T-cell (primary cell): ENCODE measurements at regions not wholly inside any gene's neighbourhood (a gene's known extent, or its start where the extent isn't known, plus 50 kb on each side); places are given as distances from the start of the nearest gene placed in this dataset.

Experiments used
- ATAC-seq, 4 experiments: fragments of 200-7000 bp in 3 of 4; fragments of 150-1000 bp in 1 of 4; cut with Tn5 transposase; replicated peaks in 1 of 4; 1 replicate in 3 of 4; 2 replicates in 1 of 4; pipeline ENCODE4 v1.10.0; 2021; ENCODE audit warnings: moderate library complexity in 3 of 4, mild to moderate bottlenecking in 2 of 4, moderate number of reproducible peaks in 1 of 4
- CTCF ChIA-PET, 2 donors: fragments of 300-600 bp; sonication (Branson Sonifier 250); formaldehyde crosslinking; loops; one replicate each; lab custom pipeline; 2022; ENCODE audit warnings: antibody characterized with exemption in 2 of 2; lab: Charles Lee
- POLR2A ChIA-PET, 2 donors: fragments of 300-600 bp; sonication (Branson Sonifier 250); formaldehyde crosslinking; loops; one replicate each; lab custom pipeline; 2022; ENCODE audit warnings: antibody characterized with exemption in 2 of 2; lab: Charles Lee
- DNase-seq, 35 experiments: peaks; one replicate each; pipeline versions ENCODE4 v3.0.0 to v3.0.0-alpha.2; 2013 to 2023
- H3K27ac ChIP-seq: one replicate; pipeline ENCODE4 v1.5.1; 2013; ENCODE audit warnings: low read length
- H3K27me3 ChIP-seq, 2 experiments: replicated peaks in 1 of 2; 1 replicate in 1 of 2; 2 replicates in 1 of 2; pipeline versions ENCODE4 v1.6.1 to v1.7.0; 2013; ENCODE audit warnings: low read length in 1 of 2, mixed read lengths in 1 of 2; ENCODE audit not compliant: control insufficient read depth in 2 of 2, insufficient read depth in 2 of 2; ENCODE audit errors: extremely low read depth in 1 of 2
- H3K36me3 ChIP-seq, 2 donors: 1 replicate in 1 of 2; 2 replicates in 1 of 2; pipeline versions ENCODE4 v1.6.1 to v1.7.0; 2013; ENCODE audit warnings: low read length in 1 of 2; ENCODE audit not compliant: control insufficient read depth in 2 of 2, insufficient read depth in 1 of 2; ENCODE audit errors: extremely low read depth in 1 of 2
- H3K4me1 ChIP-seq, 2 experiments: 1 replicate in 1 of 2; 2 replicates in 1 of 2; pipeline versions ENCODE4 v1.6.1 to v1.7.0; 2013; ENCODE audit warnings: low read length in 2 of 2, mixed read lengths in 1 of 2; ENCODE audit not compliant: insufficient read depth in 2 of 2, control insufficient read depth in 1 of 2; ENCODE audit errors: extremely low read depth in 1 of 2
- H3K4me3 ChIP-seq, 2 donors: 1 replicate in 1 of 2; 2 replicates in 1 of 2; pipeline versions ENCODE4 v1.5.1 to v1.7.0; 2013; ENCODE audit warnings: mild to moderate bottlenecking in 2 of 2, low read length in 1 of 2, moderate library complexity in 1 of 2; ENCODE audit not compliant: control insufficient read depth in 1 of 2; ENCODE audit errors: extremely low read depth in 1 of 2
- H3K9me3 ChIP-seq: 2 replicates; pipeline ENCODE4 v1.7.0; 2013
- H3K27ac Mint-ChIP-seq, 2 donors: one replicate each; pipeline ENCODE4 v1.8.0; 2020 to 2021; ENCODE audit warnings: mild to moderate bottlenecking in 2 of 2, mixed read lengths in 2 of 2
- H3K27me3 Mint-ChIP-seq, 2 donors: one replicate each; pipeline ENCODE4 v1.8.0; 2021 to 2022; ENCODE audit warnings: mixed read lengths in 2 of 2
- H3K36me3 Mint-ChIP-seq: one replicate; pipeline ENCODE4 v1.8.0; 2021; ENCODE audit warnings: mixed read lengths
- H3K4me1 Mint-ChIP-seq, 3 donors: one replicate each; pipeline ENCODE4 v1.8.0; 2020 to 2022; ENCODE audit warnings: mixed read lengths in 3 of 3, mild to moderate bottlenecking in 1 of 3
- H3K4me3 Mint-ChIP-seq, 3 donors: one replicate each; pipeline ENCODE4 v1.8.0; 2020 to 2022; ENCODE audit warnings: mild to moderate bottlenecking in 3 of 3, mixed read lengths in 3 of 3, moderate library complexity in 3 of 3
- H3K9me3 Mint-ChIP-seq, 3 donors: one replicate each; pipeline ENCODE4 v1.8.0; 2020 to 2022; ENCODE audit warnings: mixed read lengths in 3 of 3
- WGBS: methylation state at CpG from one replicate; pipeline ENCODE4 v1.1.5; 2013; ENCODE audit warnings: missing lambda C conversion rate; ENCODE audit not compliant: insufficient coverage; 5-methylcytosine and 5-hydroxymethylcytosine counted together

DNA sequence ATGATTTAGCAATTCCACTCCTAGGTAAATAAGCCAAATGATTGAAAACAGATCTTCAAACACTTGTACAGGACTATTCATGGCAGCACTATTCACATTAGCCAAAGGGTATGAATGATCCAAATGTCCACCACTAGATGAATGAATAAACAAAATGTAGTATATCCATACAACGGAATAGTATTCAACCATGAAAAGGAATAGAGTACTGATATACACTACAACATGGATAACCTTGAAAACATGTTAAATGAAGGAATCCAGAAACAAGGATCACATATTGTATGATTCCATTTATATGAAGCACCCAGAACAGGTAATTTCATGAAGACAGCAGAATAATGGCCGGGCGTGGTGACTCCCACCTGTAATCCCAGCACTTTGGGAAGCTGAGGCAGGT is 78.2 kb upstream of the IGF1R start:
- H3K4me3 Mint-ChIP-seq, result no peak overlapping the region
- POLR2A ChIA-PET, result no interaction called here
- no peak for ATAC-seq

DNA sequence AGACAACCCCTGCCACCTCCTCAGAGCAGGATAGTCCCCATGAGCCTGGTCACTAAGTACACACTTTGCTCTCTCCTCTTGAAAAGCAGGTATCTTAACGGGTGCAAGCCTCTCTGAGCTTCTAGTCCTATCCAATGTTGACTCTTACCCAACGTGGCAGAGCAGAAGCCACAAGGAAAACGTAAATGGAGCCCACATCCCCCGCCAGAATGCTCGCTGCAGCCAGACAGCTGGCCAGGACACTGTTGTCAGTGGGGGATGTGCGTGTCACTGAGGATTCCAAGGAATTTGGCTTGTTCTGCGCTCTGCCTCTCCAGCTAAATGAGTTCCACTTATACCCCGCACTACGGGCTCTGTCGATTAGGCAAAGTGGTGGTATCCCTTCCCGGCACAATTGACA is 67.8 kb upstream of the IGF1R start:
- no peaks in the 10 kb centered on the region for H3K36me3 ChIP-seq
- Mint-ChIP-seq H3K4me3 (no peak overlapping the region), H3K4me1 (peaks cover 0 to 2% (median 0%) of the 10 kb centered on the region in 3 donors), H3K9me3 (peaks cover 0 to 3% (median 0%) of the 10 kb centered on the region in 3 donors), H3K36me3 (no peaks in the 10 kb centered on the region), H3K27me3 (peaks cover 14 to 29% of the 10 kb centered on the region in 2 donors), H3K27ac (no peak overlapping the region)
- no peaks in the 10 kb centered on the region for H3K4me1 ChIP-seq
- peaks cover 6 to 29% of the 10 kb centered on the region in 2 experiments for H3K27me3 ChIP-seq
- H3K27ac ChIP-seq, result no peak overlapping the region
- 76% methylated on average over 9 of the region's 11 CpGs for WGBS
- POLR2A ChIA-PET, result no interaction called here
- DNase-seq (no peak), ATAC-seq (no peak)
- H3K9me3 ChIP-seq, result no peaks in the 10 kb centered on the region
- CTCF ChIA-PET, result interaction anchor here (0.5 kb wide), 2 partner anchors 58 to 132 kb away, joined by 3 to 5 read pairs; no protein-coding TSS in a partner anchor
- no peak overlapping the region for H3K4me3 ChIP-seq

More for the DNA sequence above, 78.2 kb upstream of the IGF1R start:
- CTCF ChIA-PET, result no interaction called here
- DNase-seq, result no peak
- H3K4me3 ChIP-seq, result no peak overlapping the region
- Mint-ChIP-seq H3K4me1 (no peaks in the 10 kb centered on the region), H3K27me3 (peaks cover 16 to 19% of the 10 kb centered on the region in 2 donors), H3K27ac (no peak overlapping the region), H3K9me3 (no peaks in the 10 kb centered on the region), H3K36me3 (no peaks in the 10 kb centered on the region)
- H3K36me3 ChIP-seq, result no peaks in the 10 kb centered on the region
- peaks cover 0 to 7% of the 10 kb centered on the region in 2 experiments for H3K27me3 ChIP-seq
- H3K9me3 ChIP-seq, result no peaks in the 10 kb centered on the region
- WGBS, result 100% methylated on average over 2 of the region's 3 CpGs
- no peak overlapping the region for H3K27ac ChIP-seq
- H3K4me1 ChIP-seq, result no peaks in the 10 kb centered on the region

DNA sequence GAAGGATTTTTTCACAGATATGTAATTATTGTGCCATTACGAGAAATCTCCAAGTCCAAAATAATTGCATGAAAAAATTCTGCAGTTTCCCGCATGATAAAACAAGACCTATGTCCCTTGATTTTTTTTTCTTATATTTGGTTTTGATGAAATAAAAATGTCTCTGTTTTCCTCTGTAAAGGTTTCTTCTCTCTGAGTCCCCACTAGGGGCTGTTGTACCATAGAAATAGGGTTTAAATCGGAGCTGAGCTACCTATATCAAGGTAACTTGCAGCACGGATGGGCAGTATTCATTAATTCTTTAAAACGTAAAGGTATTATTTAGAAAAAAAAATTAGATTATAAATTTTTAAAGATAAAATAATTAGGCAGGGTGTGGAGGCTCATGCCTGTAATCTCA is 66.6 kb upstream of the IGF1R start:
- Mint-ChIP-seq H3K27me3 (peaks cover 17 to 33% of the 10 kb centered on the region in 2 donors), H3K4me3 (no peak overlapping the region), H3K9me3 (peaks cover 0 to 3% (median 0%) of the 10 kb centered on the region in 3 donors), H3K36me3 (no peaks in the 10 kb centered on the region), H3K27ac (no peak overlapping the region), H3K4me1 (peaks cover 4 to 7% (median 7%) of the 10 kb centered on the region in 3 donors)
- peak in 2 of 4 experiments; percentile 58 to 71 for ATAC-seq
- no CpG with 5 or more reads among the region's 5 CpGs for WGBS
- no peak overlapping the region for H3K27ac ChIP-seq
- no peak overlapping the region for H3K4me3 ChIP-seq
- H3K4me1 ChIP-seq, result peaks cover 0 to 3% of the 10 kb centered on the region in 2 experiments
- DNase-seq, result peak in 1 of 35 experiments; percentile 34
- H3K27me3 ChIP-seq, result peaks cover 6 to 28% of the 10 kb centered on the region in 2 experiments
- ChIA-PET CTCF (interaction anchor here in 1 of 2 donors (0.7 to 1.5 kb wide), 4 partner anchors 19 to 121 kb away, joined by 3 to 4 read pairs (median 3); no protein-coding TSS in a partner anchor), POLR2A (no interaction called here)
- H3K36me3 ChIP-seq, result no peaks in the 10 kb centered on the region
- no peaks in the 10 kb centered on the region for H3K9me3 ChIP-seq

DNA sequence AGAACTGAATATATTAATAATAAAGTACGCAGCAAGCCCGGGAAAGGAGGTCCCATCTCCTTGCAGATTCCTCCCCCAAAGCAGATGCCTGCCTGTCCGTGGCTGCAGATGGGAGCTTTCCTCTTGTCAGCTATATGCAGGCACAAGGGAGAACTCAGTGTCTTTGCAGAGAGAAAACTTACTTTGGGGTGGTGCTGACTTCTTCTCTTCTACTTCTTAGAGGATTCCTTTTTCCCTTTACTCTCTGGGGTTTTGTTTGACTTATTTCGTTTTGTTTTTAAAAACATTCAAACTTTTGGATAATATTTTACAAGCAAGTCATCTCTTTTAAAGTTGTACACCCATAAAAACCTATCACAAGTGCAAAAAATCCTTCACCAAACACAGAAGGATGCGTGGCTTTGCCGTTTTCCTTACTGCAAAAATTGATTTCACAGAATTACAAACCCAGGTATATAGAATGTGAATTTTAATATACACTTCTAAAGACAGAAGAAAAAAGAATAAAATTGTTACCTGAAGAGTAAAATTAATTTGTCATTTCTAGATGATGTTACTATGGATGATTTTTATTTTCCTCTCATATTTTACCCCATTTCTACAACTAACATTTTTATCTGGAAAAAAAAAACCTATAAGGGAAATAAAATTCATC is 65.3 kb upstream of the IGF1R start:
- ATAC-seq (no peak), DNase-seq (no peak)
- POLR2A ChIA-PET, result no interaction called here
- H3K9me3 ChIP-seq, result no peaks in the 10 kb centered on the region
- WGBS, result no CpG with 5 or more reads among the region's 6 CpGs
- CTCF ChIA-PET, result no interaction called here
- peaks cover 0 to 3% of the 10 kb centered on the region in 2 experiments for H3K4me1 ChIP-seq
- no peak overlapping the region for H3K4me3 ChIP-seq
- Mint-ChIP-seq H3K27ac (no peak overlapping the region), H3K27me3 (peaks cover 17 to 36% of the 10 kb centered on the region in 2 donors), H3K36me3 (no peaks in the 10 kb centered on the region), H3K4me1 (peaks cover 4 to 8% (median 7%) of the 10 kb centered on the region in 3 donors), H3K4me3 (no peak overlapping the region), H3K9me3 (peaks cover 0 to 3% (median 0%) of the 10 kb centered on the region in 3 donors)
- no peaks in the 10 kb centered on the region for H3K36me3 ChIP-seq
- H3K27me3 ChIP-seq, result peaks cover 6 to 27% of the 10 kb centered on the region in 2 experiments
- H3K27ac ChIP-seq, result no peak overlapping the region

DNA sequence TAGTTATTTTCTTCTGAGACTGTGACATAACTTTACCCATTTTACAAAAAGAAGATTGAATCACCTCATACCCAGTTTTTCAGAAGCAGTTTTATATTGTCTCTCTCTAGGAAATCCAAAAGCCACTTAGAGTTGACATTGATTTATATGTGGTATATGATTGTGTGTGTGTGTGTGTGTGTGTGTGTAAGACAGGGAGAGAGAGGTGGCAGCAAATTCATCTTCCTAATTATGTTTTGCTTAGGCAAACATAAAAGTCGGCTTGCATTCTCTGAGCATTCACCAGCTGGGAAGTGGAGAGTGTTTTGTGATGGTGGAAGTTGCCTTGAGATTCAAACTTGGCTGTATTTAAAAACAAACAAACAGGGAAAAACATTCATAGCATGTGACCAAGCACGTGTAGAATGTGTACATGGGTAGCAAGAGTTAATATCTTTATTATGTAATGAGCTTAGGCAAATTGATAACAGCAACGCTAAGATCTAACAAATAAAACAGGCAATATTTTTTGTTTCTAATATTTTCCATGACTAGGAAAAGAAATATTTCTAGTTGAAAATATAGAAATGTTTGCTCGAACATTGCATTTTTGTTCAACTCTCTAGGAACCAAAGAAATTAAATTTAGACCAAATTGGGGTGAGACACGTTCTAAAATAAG is 64.4 kb upstream of the IGF1R start:
- no peak overlapping the region for H3K27ac Mint-ChIP-seq
- no peak for ATAC-seq
- CTCF ChIA-PET, result interaction anchor here in 1 of 2 donors (0.6 kb wide), 1 partner anchor 1216 kb away, joined by 3 read pairs; no protein-coding TSS in a partner anchor
- Histone ChIP-seq H3K4me1 (peaks cover 0 to 3% of the 10 kb centered on the region in 2 experiments), H3K36me3 (no peaks in the 10 kb centered on the region), H3K4me3 (no peak overlapping the region), H3K27me3 (peaks cover 6 to 29% of the 10 kb centered on the region in 2 experiments), H3K27ac (no peak overlapping the region), H3K9me3 (no peaks in the 10 kb centered on the region)
- WGBS, result no CpG with 5 or more reads among the region's 5 CpGs
- H3K27me3 Mint-ChIP-seq, result peaks cover 20 to 32% of the 10 kb centered on the region in 2 donors
- no peaks in the 10 kb centered on the region for H3K36me3 Mint-ChIP-seq
- H3K9me3 Mint-ChIP-seq, result no peaks in the 10 kb centered on the region
- H3K4me1 Mint-ChIP-seq, result peaks cover 4 to 8% (median 7%) of the 10 kb centered on the region in 3 donors
- no peak for DNase-seq
- POLR2A ChIA-PET, result no interaction called here
- H3K4me3 Mint-ChIP-seq, result no peak overlapping the region

DNA sequence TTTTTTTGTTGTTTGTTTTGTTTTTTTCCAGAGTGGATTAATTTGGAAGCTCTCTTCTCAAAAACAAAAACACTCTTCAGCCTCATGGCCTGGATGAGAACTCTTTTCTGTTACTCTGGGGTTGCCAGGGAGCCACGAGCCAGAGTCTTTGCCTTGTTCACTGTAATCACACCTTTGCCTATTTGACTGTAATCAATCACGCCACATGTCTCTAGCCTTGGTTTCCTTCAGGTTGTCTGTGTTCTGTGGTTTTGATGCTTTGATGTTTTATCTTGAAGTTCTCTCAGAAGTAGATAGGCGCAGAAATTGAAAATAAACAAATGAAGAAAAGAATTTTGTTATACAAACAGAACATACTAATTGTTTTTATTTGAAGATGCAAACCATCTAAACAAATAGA is 62.3 kb upstream of the IGF1R start:
- CTCF ChIA-PET, result interaction anchor here in 1 of 2 donors (0.6 kb wide), 1 partner anchor 17 kb away, joined by 4 read pairs; no protein-coding TSS in a partner anchor
- DNase-seq (peak in 1 of 35 experiments; percentile 26), ATAC-seq (peak in 3 of 4 experiments; percentile 26 to 75 (median 33))
- H3K27ac Mint-ChIP-seq, result peak overlapping the region in 1 of 2 donors; percentile 0
- Histone ChIP-seq H3K4me1 (peaks cover 0 to 3% of the 10 kb centered on the region in 2 experiments), H3K4me3 (no peak overlapping the region), H3K27ac (no peak overlapping the region), H3K9me3 (no peaks in the 10 kb centered on the region), H3K36me3 (no peaks in the 10 kb centered on the region), H3K27me3 (peaks cover 2 to 20% of the 10 kb centered on the region in 2 experiments)
- H3K36me3 Mint-ChIP-seq, result no peaks in the 10 kb centered on the region
- peaks cover 15 to 31% of the 10 kb centered on the region in 2 donors for H3K27me3 Mint-ChIP-seq
- POLR2A ChIA-PET, result no interaction called here
- H3K4me3 Mint-ChIP-seq, result no peak overlapping the region
- H3K4me1 Mint-ChIP-seq, result peaks cover 4 to 8% (median 7%) of the 10 kb centered on the region in 3 donors
- no CpG with 5 or more reads among the region's 3 CpGs for WGBS
- no peaks in the 10 kb centered on the region for H3K9me3 Mint-ChIP-seq
